AG04449 (cell line): ENCODE measurements at regions not wholly inside any gene's neighbourhood (a gene's known extent, or its start where the extent isn't known, plus 50 kb on each side); places are given as distances from the start of the nearest gene placed in this dataset.

ENCODE experiments used
- CTCF ChIA-PET: fragments of 350-600 bp; formaldehyde crosslinking; extraction: SDS; loops from one replicate; lab custom pipeline; 2021; ENCODE audit warnings: antibody characterized with exemption; lab: Yijun Ruan, JAX
- POLR2A ChIA-PET: fragments of 400-600, 350-600 bp; formaldehyde crosslinking; extraction: SDS; loops from one replicate; lab custom pipeline; 2020; ENCODE audit warnings: antibody characterized with exemption, inconsistent platforms; lab: Yijun Ruan, JAX
- DNase-seq: peaks from one replicate; pipeline ENCODE4 v3.0.0-alpha.2; 2010; ENCODE audit warnings: low read depth, low spot score
- H3K4me3 ChIP-seq: 2 replicates; pipeline ENCODE4 v1.5.1; 2011; ENCODE audit warnings: low read depth, mild to moderate bottlenecking, control low read depth, low read length
- TF ChIP-seq, protein P1 (sequence below): IDR thresholded peaks from one replicate; pipeline ENCODE4 v1.5.1; 2011; ENCODE audit warnings: mild to moderate bottlenecking, moderate library complexity, low read length, control low read depth, inconsistent platforms; ENCODE audit not compliant: insufficient read depth; ENCODE audit errors: missing control alignments

- POLR2A ChIA-PET: no interaction called here
- CTCF ChIA-PET: no interaction called here
- no peak for DNase-seq
- no peak overlapping the region for H3K4me3 ChIP-seq
- TF ChIP-seq, protein P1, sequence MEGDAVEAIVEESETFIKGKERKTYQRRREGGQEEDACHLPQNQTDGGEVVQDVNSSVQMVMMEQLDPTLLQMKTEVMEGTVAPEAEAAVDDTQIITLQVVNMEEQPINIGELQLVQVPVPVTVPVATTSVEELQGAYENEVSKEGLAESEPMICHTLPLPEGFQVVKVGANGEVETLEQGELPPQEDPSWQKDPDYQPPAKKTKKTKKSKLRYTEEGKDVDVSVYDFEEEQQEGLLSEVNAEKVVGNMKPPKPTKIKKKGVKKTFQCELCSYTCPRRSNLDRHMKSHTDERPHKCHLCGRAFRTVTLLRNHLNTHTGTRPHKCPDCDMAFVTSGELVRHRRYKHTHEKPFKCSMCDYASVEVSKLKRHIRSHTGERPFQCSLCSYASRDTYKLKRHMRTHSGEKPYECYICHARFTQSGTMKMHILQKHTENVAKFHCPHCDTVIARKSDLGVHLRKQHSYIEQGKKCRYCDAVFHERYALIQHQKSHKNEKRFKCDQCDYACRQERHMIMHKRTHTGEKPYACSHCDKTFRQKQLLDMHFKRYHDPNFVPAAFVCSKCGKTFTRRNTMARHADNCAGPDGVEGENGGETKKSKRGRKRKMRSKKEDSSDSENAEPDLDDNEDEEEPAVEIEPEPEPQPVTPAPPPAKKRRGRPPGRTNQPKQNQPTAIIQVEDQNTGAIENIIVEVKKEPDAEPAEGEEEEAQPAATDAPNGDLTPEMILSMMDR: no peak
These were observed 224.5 kb upstream of the CDH6 start for GRCh38 chr5:30968971-30969370.

GRCh38 chr5:30960036-30960435, 233.4 kb upstream of the CDH6 start:
- no peak for DNase-seq
- TF ChIP-seq, protein P1: no peak
- CTCF ChIA-PET: no interaction called here
- H3K4me3 ChIP-seq: no peak overlapping the region
- POLR2A ChIA-PET: no interaction called here

DNA sequence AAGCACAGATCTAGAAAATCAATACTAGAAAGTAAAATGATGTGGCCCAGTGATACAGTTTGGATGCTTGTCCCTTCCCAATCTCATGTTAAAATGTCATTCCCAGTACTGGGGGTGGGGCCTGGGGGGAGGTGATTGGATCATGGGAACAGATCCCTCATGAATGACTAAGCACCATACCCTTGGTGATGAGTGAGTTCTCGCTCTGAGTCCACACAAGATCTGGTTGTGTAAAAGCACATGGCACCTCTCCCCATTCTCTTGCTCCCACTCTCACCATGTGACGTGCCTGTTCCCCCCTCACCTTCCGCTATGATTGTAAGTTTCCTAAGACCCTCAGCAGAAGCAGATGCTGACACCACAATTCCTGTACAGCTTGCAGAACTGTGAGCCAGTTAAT, 234.2 kb upstream of the CDH6 start:
- no peak for DNase-seq
- POLR2A ChIA-PET: no interaction called here
- CTCF ChIA-PET: no interaction called here

GRCh38 chr5:30957591-30957990, 235.9 kb upstream of the CDH6 start:
- TF ChIP-seq, protein P1: no peak
- POLR2A ChIA-PET: no interaction called here

More for the DNA sequence above, 234.2 kb upstream of the CDH6 start:
- H3K4me3 ChIP-seq: no peak overlapping the region
- TF ChIP-seq, protein P1: no peak

DNA sequence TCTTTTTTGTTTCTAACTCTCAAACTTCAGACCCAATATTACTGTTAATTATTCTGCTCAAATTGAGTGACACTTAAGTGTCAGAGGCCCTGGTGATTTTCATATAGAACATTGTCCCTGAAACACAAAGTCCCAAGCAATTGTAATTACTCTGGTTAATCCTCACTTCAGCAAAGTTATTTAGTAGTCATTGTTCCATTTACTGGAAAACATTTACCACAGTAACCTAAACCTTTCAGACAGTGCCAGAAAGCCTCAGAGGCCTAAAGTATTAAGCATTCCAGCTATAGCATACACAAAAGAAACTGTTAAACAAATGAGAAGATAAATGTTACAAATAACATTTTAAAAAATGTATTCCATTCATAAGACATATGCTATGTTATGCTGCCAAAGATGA, 237.2 kb upstream of the CDH6 start:
- ChIA-PET CTCF (no interaction called here), POLR2A (no interaction called here)
- no peak overlapping the region for H3K4me3 ChIP-seq
- no peak for DNase-seq
- TF ChIP-seq, protein P1: no peak

More at GRCh38 chr5:30957591-30957990, 235.9 kb upstream of the CDH6 start:
- CTCF ChIA-PET: no interaction called here
- no peak overlapping the region for H3K4me3 ChIP-seq
- no peak for DNase-seq

DNA sequence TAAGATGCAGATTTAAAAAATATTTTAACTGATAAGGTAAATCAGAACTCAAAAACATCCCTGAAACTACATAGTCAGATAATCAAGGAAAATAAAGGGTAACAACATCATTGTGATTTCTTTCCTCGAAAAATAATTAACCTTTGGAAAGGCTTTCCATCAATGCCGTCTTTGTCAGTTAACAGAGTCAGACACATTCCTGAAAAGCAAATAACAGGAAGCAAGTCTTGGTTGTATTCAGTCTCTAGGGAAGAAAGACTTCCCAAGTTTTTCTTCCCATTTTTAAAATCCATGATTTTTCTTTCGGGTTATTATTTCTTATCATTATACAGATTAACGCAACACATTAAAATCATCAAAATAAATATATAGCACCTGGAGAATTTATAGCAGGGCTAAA, 256.4 kb upstream of the CDH6 start:
- TF ChIP-seq, protein P1: no peak
- ChIA-PET CTCF (no interaction called here), POLR2A (no interaction called here)
- DNase-seq: no peak
- H3K4me3 ChIP-seq: no peak overlapping the region

- DNase-seq: no peak
- ChIA-PET CTCF (no interaction called here), POLR2A (no interaction called here)
- H3K4me3 ChIP-seq: no peak overlapping the region
- TF ChIP-seq, protein P1: no peak
These were observed 259.9 kb upstream of the CDH6 start for GRCh38 chr5:30933599-30933998.
